GM13977 (cell line): ENCODE measurements at regions not wholly inside any gene's neighbourhood (a gene's known extent, or its start where the extent isn't known, plus 50 kb on each side); places are given as distances from the start of the nearest gene placed in this dataset.
A peak's percentile ranks its signal among the peaks of the same experiment; 100 is the strongest.
"Not testable (repeated sequence)": the region's sequence is repeated elsewhere in the genome, so short reads cannot be mapped to it uniquely, and the experiment has no call there.

ENCODE experiments used
- DNase-seq: peaks from one replicate; pipeline ENCODE4 v3.0.0; 2012; ENCODE audit warnings: low spot score
- CTCF ChIP-seq: IDR thresholded peaks from 2 replicates; pipeline ENCODE4 v1.5.1; 2012; ENCODE audit warnings: mild to moderate bottlenecking, control low read depth; ENCODE audit not compliant: insufficient read depth; ENCODE audit errors: extremely low read depth, missing control alignments
- in situ Hi-C: fragments of 300-500 bp; cut with MboI; formaldehyde crosslinking; loops from one replicate; pipeline ENCODE4 v1.12.0; 2022; ENCODE audit warnings: low sequenced_read_pairs, low pct_unique_long_range_greater_than_20kb, mixed read lengths, inconsistent platforms; ENCODE audit not compliant: unreplicated experiment

- DNase-seq, in situ Hi-C loops: not testable (repeated sequence)
Measured at GRCh38 chr21:6363591-6363990, 4157.8 kb upstream of the TPTE start.

DNA sequence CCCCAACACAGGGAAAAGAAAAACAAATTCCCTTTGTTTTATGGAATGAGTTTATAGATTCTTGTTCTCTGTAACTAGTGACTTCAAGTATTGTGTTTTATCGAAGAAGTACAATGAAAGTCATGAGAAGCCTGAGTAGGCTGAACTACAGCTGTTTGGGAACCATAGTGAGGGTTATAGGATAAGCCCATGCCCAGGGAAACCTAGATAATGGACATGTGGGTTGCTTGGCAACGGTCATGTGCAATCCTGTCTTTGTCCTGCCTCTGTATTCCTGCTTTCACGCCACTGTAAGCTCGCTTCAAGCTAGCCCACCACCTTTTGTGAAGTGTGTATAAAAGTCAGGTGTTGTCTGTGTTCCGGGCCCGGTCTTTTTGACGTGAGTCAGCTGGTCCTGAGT is 4152.6 kb upstream of the TPTE start:
- DNase-seq, in situ Hi-C loops: not testable (repeated sequence)

- in situ Hi-C loops, DNase-seq: not testable (repeated sequence)
Measured at GRCh38 chr21:6373253-6373652, 4148.1 kb upstream of the TPTE start.

DNA sequence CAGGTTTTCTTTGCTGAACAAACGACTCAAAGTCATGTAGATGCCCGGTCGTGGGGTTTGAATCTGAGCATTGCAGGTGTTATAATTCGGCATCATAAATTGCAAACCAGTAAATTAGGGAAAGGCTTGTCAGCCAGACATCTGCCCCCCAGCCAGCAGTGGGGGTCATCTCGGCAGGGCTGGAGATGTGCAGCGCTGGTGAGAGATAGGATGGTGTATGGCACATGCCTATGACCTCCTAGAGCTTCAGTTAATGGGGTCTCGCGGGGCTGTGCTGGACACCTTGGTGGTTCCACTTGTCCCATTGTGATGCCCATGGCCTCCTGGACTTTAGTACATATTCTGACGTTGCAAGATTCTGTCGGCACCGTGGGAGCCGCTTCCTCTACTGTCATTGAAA is 4147.2 kb upstream of the TPTE start:
- in situ Hi-C loops, DNase-seq: not testable (repeated sequence)
- peak; percentile 5 for TF ChIP-seq CTCF

GRCh38 chr21:6374926-6375325 is 4146.5 kb upstream of the TPTE start:
- DNase-seq, in situ Hi-C loops: not testable (repeated sequence)

DNA sequence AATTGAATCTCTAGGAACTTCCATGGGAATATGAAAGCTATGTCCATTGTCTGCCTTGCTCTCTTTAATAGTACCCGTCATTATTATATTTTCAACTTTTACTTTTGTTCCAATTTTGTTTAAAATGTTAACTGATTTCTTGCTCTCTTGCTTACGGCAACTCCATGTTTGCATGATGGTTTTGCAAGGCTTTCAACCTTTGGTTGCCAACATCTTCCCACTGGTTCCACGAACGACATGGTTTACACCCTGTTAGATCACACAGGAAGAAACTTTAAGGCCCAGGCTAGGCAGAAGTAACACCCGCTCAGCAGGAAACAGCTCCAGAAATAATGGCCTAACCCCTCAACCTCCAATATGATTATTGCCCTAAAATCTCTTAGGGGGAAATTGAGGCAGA is 4145.6 kb upstream of the TPTE start:
- DNase-seq, in situ Hi-C loops: not testable (repeated sequence)

DNA sequence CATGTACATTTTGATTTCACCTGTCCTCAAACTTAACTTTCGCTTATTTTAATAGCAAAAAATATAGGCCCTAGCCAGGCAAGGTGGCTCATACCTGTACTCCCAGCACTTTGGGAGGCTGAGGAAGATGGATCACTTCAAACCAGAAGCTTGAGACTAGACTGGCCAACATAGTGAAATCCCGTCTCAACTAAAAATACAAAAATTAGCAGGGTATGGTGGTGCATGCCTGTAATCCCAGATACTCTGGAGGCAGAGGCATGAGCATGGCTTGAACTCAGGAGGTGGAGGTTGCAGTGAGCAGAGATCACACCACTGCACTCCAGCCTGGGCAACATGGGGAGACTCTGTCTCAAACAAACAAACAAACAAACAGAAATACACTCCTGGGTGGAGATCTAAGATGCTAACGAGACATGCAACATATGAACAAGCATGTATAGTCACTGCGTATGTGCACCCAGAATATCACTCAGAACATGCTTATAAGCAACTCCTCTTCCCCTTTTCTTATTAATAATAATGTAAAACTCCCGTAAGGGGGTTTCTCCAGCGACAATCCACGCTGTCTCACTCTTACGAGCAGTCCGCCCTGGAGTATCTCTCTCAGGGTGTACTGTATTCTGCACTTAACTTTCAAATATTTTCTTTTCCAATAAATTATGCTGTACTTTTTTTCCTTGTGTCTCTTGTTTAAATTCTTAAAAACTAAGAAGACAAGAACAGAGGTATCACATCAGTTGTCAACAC is 4144.9 kb upstream of the TPTE start:
- in situ Hi-C loops, DNase-seq: not testable (repeated sequence)
